SKM-1 (cell line): ENCODE measurements at regions not wholly inside any gene's neighbourhood (a gene's known extent, or its start where the extent isn't known, plus 50 kb on each side); places are given as distances from the start of the nearest gene placed in this dataset.
"Not testable (repeated sequence)": the region's sequence is repeated elsewhere in the genome, so short reads cannot be mapped to it uniquely, and the experiment has no call there.

Experiments
- DNase-seq: peaks from one replicate; lab custom pipeline; 2025; ENCODE audit not compliant: unreplicated experiment; lab: John Stamatoyannopoulos, UW

DNA sequence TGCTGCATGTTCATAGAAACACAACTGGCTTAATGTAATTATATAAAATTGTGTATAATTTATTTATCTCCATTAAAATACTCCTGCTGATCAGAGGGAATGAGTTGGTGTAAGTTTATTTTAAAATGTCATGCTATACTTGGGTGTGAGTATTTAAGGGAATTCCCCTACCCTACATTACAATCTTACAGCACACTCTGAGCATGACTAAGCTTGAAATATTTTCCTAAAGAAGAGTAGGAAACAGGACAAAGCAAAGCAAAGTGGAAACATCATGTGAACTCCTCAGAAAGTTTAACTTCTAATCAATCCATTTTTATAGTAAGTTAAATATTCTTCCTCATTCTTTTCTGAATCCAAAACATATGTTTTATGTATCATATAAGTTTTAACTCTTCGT lies 1271.3 kb downstream of the EFNA5 start:
- DNase-seq, result no peak

DNA sequence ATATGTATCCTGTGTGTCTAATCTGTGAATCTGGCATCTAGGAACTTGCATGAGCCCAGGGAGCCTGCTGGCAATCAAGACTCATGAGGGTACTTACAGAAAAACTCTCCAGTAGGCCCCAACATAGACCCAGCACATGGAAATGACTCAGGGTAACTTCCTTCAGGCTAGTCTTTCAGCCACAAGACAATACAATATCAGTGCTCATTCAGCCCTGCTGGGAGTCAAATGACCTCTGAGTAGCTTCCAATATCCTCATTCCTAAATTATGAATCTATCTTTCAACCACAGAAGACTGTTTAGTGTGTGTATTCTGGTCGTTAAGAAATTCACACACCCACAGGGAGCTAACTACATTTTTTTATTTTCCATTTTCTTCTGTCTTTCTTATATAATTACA lies 1273.0 kb downstream of the EFNA5 start:
- DNase-seq, result no peak

DNA sequence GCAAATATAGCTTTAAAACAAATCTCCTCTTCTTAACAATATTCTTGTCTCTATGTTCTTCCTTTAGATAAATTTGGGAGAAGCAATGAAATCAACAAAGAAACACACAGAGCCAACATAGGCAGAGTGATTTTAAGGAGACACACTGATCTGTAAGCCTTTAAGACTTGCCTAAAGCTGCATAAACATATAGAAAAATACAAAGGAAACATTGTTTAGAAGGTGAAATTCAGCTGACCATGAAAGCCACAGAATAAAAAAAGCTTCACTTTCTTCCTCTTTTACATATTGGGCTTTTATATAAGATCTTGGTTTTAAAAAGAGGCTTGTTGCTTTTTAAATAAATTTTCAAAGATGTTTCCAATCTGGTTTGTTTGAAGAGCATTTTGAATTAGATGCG lies 1277.5 kb downstream of the EFNA5 start:
- DNase-seq, result no peak

DNA sequence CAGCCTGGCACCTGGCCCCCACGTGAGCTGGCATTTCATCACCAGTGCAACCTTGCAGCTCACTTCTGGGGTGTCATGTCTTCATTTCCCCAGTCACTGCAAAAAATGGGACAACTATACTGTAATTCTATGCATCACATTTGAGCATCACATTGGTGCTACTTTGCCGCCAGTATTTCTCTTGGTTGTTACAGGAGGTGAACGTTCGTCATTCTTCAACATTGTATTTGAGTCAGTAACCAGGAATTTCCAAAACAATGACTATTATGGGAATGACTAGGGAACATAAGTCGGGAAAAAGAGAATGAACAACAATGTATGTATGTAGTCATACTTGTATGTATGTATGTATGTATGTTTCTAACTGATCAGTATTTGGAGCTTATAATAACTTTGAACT lies 1278.0 kb downstream of the EFNA5 start:
- DNase-seq, result no peak

DNA sequence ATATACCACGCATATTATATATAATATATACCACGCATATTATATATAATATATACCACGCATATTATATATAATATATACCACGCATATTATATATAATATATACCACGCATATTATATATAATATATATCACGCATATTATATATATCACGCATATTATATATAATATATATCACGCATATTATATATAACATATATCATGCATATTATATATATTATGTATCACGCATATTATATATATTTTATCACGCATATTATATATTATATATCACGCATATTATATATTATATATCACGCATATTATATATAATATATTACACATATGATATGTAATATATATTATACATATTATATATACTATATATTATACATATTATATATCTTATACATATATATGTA lies 1283.0 kb downstream of the EFNA5 start:
- not testable (repeated sequence) for DNase-seq

DNA sequence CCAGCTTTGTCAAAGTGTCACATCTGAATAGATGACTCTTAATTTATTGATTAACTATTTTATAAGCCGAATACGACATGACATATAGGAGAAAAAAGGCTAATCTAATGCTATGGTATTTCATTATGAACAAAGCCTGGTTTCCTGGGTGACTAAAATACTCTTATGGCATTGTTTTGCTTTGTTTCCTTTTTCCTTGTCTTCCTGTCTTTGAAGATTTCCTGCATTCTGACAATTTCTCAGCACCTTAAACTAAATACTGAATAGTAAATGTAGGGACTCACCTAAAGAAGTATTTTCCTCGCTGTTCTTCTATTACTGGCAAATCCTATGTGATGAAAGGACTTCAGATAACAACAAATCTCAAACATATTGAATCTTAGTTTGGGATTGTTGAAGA lies 1284.5 kb downstream of the EFNA5 start:
- no peak for DNase-seq

DNA sequence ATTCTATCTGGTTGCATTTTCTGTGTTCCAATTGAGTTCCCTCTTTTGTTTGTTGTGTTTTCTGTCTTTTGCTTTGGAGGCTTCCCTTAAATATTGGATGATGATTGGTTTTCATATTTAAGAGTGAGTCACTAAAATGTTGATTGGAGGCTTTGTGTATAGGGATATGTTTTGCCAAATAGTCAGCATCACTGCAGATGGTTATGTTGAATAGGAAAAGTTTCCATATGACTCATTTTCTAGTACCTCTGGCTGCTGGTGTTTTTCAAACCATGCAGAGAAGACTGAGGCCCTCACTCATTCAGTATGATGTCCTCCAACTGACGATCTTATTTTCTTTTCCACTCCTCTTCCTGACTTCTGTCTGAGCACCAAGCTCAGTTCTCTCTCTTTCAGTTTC lies 1290.0 kb downstream of the EFNA5 start:
- no peak for DNase-seq

DNA sequence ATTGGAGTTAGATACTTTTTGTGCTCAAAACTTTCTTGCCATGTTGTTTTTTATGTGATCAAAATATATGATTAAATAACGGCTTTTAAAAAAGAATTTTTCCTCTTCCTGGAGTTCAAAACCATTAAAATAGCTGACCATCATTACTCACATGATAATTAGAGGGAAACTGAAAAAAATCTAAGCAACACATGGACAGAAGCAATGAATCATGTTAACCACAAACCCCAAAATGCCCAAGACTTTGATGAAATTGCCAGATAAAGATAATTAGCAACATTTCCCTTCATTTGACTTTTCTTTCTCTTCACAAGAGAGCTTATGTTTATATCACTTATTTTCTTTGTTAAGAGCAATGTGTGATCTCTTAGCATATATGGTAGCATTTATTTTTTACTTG lies 1294.2 kb downstream of the EFNA5 start:
- no peak for DNase-seq

DNA sequence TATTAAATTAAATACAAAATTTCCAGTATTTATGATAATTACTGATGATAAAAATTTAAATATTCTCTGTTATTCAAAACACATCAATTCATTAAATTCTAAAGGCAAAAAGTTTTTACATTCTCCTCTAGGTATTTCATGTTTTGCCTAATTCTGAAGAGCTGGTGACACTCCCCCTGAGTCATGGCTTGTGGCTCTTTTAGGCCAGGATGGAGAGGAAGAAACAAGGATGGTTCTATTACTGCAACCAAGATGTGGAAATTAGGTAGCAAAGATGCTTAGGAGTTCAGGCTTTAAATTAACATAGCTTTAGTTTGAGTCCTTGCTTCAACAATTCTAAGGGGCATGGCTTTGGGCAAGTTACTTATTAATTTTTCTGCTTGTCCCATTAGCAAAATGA lies 1295.8 kb downstream of the EFNA5 start:
- no peak for DNase-seq

DNA sequence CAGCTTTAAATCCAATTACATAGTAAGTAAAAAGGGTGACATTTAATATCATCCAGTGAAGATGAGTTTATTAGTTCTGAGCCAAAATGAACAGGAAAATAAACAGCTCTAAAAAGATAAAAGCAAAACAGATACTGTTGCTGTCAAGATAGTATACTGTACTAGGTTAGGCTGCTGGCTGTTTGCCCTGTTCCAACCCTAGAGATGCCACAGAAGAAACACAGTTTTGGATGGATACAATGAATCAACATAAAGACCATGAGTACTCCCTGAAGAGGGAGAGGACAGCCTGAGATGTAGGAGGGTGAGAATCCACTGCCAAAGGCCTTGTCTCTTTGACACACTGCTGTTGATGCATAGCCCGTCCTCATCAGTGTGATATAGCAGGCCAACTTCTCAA lies 1302.7 kb downstream of the EFNA5 start:
- DNase-seq, result no peak

DNA sequence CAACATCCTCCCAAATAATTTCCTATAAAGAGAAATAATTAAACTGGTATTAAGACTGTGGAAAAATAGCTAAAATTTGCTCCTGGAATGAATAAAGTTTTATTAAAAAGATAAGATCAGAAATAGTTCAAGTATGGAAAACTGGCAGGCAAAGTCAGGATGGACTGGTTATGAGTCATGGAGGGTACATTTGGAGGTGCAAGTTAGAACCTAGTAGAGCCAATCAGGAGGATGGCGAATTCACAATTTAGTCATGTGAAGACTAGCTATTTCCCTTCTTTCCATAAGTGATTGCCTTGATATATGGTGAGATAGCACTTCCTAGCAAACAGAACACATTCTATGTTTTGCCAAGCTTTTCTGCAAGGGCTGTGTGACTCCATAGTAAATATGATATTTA lies 1303.5 kb downstream of the EFNA5 start:
- no peak for DNase-seq

DNA sequence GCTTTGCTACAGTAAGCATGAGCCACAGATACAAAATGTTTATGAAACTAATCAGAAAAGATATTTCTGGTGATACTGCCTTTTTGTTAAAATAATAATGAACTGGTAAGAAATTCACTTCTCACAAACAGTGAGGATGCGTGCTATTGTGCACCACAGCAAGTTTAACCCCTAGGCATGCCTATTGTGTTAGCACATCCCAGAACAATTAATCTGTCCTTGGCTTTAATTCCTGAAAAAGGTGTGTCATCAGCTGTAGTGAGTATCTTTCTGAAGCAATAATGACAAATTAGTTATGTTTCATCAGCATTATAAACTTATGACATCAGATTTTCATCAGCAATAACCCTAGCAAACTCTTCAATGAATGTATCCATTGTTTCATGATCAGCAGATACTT lies 1307.2 kb downstream of the EFNA5 start:
- no peak for DNase-seq

DNA sequence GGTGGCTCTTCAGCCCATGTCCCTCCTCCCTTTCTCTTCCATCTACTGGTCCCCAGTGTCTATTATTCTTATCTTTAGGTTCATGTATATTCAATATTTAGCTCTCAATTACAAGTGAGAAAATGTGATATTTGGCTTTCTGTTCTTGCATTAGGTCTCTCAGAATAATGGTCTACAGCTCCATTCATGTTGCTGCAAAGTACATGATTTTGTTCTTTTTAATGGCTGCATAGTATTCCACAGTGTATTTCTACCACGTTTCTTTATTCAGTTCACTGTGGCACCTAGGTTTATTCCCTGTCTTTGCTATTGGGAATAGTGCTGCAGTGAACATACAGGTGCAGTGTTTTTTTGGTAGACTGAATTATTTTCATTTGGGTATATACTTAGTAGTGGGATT lies 1308.8 kb downstream of the EFNA5 start:
- DNase-seq, result no peak

DNA sequence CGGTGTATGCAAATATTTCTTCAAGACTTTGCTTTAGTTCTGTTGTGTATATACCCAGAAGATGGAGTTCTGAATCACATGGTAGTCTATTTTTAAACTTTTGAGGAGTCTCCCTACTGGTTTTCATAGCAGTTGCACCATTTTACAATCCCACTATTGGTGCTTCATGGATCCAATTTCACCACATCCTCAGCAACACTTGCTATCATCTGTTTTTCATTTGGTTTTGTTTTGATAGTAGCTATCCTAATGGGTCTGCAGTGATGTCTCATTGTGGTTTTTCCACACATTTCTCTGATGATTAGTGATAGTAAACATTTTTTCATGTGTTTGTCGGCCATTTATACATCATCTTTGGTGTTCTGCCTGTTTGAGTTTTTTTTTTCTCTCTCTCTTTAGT lies 1339.3 kb downstream of the EFNA5 start:
- no peak for DNase-seq

DNA sequence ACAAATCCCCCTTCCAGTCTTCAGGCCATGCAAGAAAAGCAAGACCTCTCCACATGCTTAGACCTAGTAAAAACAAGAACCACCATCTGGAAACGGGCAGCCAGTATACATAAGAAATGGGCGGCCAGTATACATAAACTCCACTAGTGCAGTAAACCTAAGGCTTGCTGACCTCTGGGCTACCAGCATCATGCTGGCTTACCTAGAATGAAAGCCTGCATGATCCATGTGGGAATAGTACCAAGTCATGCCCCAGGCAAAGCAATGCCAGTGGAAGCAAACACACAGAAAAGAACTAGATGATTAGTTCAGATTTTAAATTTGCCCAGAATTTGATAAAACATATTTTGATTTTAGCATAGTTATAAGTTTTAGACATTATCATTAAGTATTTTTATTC lies 1346.4 kb downstream of the EFNA5 start:
- no peak for DNase-seq

DNA sequence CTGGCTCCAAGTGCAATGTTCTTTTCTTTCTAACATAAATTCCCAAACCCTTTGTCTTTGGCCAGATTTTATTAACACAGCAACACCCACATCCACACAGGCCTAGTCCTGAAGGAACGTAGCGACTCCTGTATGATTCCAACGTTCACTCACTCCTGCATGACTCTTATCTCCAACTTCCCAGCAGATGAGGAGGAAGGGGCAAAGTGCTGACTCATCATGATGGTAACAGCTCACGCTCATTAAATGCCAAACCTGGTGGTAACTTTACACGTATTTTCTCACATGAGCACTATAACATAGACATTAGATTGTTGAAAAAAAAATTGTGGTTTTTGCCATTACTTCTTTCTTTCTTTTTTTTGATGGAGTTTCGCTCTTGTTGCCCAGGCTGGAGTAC lies 1349.5 kb downstream of the EFNA5 start:
- no peak for DNase-seq

DNA sequence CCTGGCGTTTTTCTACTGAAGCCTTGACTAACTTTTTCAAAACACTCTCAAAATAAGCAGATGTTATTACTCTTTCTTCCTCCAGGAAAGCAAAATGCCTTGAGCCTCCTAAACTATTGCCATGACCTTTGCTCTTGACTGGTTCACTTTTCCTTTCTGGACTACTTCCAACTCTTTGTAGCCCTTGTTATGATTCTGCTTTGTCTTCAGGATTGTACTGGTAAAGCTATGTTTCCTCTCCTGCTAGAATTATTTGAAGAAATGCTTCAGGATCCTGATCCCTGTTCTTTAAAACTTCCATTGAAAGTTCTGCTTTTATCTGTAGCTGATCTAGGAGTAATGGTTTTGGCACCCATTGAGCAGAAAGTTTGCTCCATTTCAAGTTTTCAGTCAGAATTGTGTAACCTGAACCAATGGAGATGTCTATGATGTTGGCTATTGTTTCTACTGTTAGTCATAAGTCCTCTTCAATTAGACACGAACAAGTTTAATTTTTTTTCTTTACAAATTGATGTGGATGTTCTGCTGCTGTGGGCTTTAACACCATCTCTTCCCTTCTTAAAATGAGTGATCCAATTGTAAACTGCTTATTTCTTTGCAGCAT lies 1356.4 kb downstream of the EFNA5 start:
- no peak for DNase-seq

DNA sequence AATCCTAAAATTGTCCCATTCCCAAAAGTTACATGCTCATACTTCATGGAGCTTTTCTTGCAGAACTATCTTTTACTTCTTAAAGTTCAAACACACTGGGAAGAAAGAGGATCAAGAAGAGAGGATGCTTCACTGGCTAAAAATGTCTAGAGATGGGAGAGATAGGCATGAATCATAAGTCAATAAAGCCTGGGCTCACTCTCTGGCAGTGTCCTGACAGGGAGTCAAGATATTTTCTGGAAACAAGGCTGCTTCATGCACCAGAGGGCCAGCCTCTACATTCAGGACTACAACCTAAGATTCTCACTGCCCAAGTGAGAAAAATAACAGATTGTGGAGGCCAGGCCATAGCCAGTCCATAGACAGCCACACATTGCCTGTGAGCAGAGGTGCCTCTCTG lies 1358.4 kb downstream of the EFNA5 start:
- no peak for DNase-seq

DNA sequence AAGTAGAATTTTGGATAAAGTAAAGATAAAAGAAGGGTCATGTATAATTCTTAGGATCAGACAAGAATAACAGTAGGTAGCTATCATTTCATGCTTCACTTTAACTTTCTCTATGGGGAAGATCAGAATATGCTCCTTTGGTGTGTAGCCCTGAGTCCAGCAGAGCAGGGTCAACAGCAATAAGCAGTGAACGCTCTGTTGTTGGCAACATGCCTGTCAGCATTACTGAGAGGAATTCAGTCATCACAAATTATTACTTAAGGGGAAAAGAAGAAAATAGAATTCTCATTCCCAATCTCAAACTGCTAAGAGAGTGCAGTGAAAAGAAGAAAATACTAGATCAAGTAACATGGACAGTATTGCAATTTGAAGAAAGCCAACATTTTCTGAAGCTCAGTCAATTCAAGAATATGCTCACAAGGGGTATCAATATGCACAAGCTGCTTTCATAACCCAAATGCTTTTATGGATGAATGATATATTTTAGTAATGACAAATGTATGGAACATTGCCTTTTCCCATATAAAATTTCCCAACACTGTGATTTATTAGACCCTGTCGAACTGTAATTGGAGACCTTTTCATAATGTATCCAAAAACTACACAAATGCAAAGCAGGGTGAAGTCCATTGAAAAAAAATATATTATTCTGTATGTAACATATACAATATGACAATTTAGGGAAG lies 1359.4 kb downstream of the EFNA5 start:
- no peak for DNase-seq

DNA sequence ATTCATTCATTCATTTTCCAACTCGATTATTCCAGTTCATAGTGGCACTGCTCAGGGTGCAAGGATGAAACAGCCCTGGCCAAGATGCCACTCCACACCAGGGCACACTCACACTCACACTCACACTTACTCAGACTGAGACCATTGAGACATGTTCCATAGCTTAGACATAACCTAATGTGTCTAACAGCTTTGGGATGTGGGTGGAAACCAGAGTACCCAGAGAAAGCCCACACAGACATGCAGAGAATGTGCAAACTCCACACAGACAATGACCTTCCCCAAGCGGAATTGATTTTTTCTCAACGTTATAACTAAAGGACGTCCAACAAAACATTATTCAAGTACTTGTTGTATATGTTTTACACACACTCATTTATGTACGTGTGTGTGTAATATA lies 1363.5 kb downstream of the EFNA5 start:
- no peak for DNase-seq

DNA sequence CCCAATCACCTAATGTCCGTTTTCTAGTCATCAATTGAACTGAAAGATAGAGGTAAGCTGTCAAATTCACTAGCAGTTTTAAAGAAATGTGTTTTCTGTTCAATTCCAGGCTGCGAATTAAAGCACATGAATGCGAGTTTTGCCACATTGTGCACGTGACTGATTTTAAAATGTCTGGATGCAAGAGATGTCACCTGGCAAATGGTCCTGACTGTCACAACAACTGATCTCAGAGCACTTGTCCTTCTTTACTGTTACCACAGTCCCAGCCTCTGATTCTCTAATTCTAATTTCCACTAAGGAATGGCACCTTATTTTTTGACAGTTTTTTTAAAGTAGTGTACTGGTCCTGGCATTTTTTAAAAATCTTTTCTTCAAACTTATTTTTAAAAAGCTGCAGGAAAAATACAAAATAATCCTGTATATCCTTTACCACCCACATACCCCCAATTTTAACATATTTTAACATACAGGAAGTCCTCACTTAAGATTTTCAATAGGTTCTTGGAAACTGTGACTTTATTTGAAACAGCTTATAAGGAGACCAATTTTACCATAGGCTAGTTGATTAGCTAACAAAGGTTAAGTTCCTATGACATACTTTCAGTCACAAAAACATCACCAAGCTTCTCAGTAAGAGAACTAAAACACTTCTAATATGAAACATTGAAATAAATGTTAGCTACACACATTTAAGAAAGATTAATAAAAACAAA lies 1364.3 kb downstream of the EFNA5 start:
- no peak for DNase-seq

DNA sequence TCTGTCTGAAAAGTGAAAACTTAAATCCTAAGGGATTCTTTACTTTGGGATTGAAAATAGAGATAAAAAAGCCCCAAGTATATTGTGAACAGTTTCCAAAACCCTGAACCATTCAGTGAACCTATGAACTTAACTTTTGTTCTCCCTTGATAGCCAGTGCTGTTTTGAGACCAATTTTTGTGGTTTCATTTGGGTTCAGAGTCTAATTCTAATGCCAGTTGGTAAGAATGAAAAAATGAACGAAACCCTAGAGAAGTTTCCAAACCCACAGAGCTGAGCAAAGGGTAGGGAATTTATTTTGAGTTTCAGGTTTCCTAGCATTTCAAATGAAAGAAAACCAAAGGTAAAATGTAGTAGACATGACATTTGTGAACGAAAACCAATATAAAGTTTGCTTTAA lies 1366.8 kb downstream of the EFNA5 start:
- no peak for DNase-seq

DNA sequence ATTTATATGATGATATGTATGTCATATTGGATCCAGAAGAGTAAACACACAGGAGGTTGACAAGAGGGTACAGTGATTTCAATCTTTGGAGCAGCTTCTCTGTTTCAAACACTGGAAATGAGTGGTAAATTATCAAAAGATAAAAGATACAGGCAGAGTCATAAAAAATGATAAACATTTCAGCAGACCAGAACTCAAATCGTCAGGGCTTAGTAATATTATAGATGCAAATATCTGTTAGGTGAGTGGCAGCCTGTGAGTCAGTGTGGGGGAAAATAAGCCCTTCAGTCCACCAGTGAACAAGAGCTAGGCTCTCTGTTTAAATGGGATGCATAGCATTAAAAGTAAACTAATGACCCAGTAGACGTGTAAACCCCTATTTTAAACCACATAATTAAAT lies 1378.1 kb downstream of the EFNA5 start:
- no peak for DNase-seq
